GM21723 (cell line): ENCODE measurements at regions not wholly inside any gene's neighbourhood (a gene's known extent, or its start where the extent isn't known, plus 50 kb on each side); places are given as distances from the start of the nearest gene placed in this dataset.
"Not testable (repeated sequence)": the region's sequence is repeated elsewhere in the genome, so short reads cannot be mapped to it uniquely, and the experiment has no call there.

Experiments
- ATAC-seq: cut with Tn5 transposase; IDR thresholded peaks from one replicate; pipeline ENCODE4 v1.9.1; 2021; ENCODE audit warnings: mild to moderate bottlenecking, moderate library complexity; ENCODE audit not compliant: unreplicated experiment

DNA sequence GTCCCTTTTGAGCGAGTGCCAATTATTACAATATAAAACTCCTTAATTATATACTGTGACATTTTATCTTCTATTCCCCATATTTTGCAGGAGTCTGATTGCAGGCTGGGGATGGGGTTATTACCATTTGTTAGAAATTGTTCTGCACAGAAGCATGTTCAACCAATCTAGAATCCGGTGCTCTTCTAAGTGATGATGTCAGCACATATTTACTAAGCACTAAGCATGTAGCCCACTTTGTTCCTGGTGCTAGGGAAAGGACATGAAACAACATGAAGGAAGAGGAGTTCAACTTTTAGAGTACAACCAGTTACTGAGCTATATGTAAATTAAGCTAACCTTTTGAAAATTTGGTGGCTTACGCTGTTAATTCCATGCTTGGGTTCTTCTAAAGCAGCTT, 52.8 kb upstream of the IL1RAPL2 start:
- no peak for ATAC-seq

- ATAC-seq, result no peak
Observed at GRCh38 chrX:104510801-104511200, 55.2 kb upstream of the IL1RAPL2 start.

DNA sequence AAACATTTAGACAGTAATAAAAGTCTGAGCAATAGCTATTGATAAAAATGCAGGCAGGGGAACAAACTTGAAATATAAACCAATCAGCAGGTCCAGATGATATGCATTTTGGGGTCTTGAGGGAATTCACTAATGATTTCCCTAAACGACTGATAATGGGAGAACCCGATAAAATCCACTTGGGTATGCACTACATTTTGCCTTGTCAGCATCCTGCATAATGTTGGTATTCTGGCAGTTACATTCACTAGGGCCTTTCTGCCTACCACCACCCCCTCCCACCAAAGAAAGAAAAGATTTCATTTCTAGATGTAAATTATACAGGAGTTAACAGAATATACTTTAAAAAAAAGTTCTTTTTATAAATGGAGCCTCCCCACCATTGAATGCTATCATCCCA, 63.5 kb upstream of the IL1RAPL2 start:
- ATAC-seq, result no peak

GRCh38 chrX:104488811-104489210, 77.2 kb upstream of the IL1RAPL2 start:
- ATAC-seq, result no peak

GRCh38 chrX:104486691-104487090, 79.3 kb upstream of the IL1RAPL2 start:
- ATAC-seq, result no peak

GRCh38 chrX:104482757-104483156, 83.2 kb upstream of the IL1RAPL2 start:
- ATAC-seq, result no peak

DNA sequence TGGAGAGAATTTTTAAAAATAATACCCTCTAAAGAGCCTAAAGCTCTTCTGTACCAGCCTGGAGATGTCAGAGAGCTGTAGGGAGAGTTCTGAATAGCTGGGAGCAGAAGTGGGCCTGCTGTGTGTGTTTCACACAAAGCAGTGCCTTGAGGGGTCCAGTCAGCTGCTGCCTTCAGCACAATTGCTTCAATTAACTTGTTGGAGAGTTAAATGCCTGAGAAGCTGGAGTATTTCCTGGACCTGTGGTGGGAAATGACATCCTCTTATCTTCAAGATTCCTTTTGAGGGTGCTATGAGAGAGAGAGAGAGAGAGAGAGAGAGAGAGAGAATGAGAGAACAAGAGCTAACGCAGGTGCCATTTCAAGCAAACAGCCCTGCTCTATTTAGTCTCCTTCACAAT, 96.2 kb upstream of the IL1RAPL2 start:
- ATAC-seq, result no peak

DNA sequence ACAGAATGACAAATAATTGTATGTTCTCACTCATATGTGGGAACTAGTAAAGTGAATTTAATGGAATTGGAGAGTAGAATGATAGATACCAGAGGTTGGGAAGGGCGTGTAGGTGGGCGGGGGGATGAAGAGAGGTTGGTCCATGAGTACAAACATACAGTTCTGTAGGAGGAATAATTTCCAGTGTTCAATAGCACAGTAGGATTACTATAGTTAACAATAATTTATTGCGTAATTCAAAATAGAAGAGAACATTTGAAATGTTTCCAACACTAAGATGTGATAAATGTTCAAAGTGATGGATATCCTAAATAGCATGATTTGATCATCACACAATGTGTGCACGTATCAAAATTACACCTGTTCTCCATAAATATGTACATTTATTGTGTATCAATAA, 106.2 kb upstream of the IL1RAPL2 start:
- ATAC-seq, result no peak

DNA sequence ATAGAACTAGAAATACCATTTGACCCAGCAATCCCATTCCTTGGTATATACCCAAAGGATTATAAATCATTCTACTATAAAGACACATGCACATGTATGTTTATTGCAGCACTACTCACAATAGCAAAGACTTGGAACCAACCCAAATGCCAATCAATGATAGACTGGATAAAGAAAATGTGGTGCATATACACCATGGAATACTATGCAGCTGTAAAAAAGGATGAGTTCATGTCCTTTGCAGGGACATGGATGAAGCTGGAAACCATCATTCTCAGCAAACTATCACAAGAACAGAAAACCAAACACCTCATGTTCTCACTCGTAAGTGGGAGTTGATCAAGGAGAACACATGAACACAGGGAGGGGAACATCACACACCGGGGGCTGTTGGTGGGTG, 108.9 kb upstream of the IL1RAPL2 start:
- not testable (repeated sequence) for ATAC-seq

GRCh38 chrX:104450316-104450715, 115.7 kb upstream of the IL1RAPL2 start:
- ATAC-seq, result no peak

DNA sequence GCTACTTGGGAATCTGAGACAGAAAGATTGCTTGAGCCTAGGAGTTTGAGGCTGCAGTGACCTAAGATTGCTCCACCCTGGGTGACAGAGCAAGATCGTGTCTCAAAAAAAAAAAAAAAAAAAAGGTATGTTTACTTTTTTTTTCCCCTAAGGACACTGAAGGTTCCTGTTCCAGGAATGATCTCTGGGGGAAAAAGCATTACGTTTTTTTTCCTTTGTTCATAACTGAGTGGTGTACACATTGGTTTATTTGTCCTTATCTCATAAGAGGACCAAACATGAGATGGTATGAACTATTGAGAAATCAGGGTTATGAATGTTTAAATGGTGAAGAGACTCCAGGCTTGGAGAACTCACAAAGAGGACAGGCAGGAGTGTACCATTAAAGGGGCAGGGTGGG, 120.4 kb upstream of the IL1RAPL2 start:
- ATAC-seq, result no peak

DNA sequence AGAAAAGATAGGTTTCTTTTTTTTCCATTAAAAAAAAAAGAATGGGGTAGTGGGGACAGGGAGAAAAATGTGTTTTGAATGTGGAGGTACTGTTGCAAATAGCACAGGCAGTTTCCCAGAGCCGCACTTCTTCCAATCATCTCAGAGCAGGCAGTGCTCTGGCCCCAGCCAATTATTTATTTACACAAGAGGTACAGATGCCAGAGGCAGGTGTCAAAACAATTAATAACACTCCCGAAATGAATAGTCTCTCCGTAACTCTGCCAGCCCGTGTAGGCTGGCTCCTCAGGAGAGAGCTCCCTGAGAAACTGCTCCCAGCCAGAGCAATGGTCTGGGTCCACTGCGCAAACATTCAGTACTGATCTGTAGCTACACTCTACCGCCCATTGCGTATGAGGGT, 130.8 kb upstream of the IL1RAPL2 start:
- no peak for ATAC-seq

DNA sequence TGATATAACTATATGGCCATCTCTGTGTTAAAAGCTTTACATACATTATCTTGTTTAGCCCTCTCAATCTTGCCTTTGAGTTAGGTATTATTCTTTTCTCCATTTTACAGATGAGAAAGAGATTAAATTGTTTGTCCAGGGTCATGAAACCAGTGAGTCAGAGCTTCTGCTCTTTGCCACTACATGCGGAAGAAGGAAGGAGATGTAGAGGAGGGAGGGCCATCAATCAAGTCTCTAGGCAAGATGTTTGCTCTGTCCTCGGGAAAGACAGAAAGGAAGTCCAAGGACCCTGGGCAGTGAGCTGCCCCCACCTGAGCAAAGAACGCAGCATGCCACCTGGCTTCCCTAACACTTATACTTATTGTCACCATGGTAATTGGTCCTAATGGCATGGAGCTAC, 133.7 kb upstream of the IL1RAPL2 start:
- ATAC-seq, result no peak

DNA sequence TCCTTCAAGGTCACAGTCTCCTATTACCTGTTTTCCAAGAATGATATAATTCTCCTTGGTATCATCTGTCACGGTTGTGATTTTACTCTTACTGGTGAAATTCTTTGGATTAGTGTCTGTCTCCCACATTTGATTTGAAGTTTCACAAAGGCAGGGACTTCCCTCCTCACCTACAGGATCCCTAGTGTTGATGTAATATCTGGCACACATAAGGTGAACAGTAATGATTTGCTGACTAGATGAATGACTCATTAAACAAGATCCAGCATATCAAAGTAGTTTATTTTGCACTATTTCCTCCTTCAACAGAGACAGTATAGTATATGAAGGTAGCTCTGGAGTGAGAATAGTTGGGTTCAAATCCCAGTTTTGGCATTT, 135.3 kb upstream of the IL1RAPL2 start:
- ATAC-seq, result no peak

DNA sequence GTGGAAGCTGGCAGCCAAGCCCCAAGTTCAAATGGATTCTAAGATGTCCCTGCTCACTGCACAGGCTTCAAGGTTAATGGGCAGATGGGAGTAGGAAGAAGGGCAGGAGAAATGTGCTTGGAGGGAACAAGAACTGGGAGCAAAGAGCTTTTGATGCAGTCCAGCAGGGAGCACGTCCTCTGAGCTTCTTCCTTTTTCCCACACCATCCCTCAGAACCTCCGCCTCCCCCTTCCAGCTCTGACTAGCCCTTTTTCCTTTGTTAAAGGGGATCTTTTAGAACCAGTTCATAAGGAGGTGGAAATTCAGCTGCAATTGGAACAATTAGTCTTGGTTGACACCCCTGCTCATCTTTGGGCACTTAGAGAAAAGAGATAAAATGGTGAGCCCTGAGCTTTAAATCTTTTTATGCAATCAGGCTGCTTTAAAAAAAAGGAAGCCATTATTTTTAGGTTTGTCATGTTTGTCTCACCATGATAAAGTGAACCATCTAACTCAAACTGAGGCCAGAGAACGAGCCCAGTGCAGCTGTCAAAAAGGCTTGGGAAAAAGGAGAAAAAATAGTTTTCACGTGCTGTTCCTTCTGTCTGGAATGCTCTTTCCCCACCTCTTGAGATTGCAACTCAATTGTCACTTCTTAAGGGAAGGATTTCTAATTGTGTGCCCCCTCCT, 135.8 kb upstream of the IL1RAPL2 start:
- ATAC-seq, result no peak

GRCh38 chrX:104428231-104428630, 137.8 kb upstream of the IL1RAPL2 start:
- ATAC-seq, result no peak

DNA sequence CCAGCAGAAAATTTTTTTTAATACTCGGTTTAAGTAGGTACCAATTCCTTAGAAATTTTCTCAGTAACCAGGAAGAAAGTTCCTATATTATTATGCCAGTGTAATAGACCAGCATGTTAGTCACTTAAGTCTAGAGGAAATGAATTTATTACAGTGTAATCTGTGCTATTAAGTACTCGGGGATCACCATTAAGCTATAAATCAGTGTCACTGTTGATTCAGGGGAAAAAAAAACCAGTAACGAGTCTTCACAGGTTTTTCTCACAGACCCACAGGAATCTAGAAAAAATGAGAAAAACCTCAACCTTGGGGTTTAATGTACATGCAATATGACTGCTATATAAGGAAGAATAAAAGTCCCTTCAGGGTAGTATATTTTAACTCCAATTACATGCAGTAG, 138.3 kb upstream of the IL1RAPL2 start:
- ATAC-seq, result no peak

GRCh38 chrX:104427073-104427472, 138.9 kb upstream of the IL1RAPL2 start:
- ATAC-seq, result no peak

DNA sequence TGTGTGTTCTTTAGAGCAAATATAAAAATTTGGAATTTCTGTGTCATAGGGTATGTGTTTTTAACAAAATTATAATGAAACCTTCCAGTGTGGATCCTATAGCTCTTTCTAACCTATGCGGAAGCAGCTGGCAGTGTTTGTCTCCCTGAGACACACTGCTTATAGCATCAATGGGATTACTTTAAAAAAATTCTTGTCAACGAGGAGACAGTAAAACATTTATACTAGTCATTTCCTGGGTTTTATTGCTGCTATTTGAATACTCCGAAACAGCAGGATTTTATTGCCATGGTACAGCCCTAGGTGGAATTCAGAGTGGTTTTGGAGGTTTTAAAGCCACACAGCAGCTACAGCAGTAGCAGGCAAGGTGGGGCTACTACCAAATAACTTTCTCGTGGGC, 145.1 kb upstream of the IL1RAPL2 start:
- ATAC-seq, result no peak

DNA sequence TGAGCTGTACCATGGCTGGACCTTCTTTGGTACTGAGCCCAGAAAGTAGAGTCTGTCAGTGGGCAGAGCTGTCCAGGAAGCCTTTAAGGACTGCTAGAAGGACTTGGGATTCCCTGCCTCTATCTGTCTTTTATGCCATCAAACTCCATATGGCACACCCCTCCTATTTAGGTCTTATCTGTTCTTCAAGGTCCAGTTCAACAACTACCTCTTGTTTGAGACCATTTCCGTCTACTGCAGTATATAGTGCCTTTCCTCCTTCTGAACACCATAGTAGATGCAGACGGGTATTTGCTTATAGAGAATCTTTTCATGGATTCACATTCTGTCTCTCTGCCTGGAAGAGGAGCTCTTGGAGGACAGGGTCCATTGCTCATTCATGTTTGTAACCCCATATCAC, 146.1 kb upstream of the IL1RAPL2 start:
- ATAC-seq, result no peak

- ATAC-seq, result no peak
Observed at GRCh38 chrX:104419211-104419610, 146.8 kb upstream of the IL1RAPL2 start.

DNA sequence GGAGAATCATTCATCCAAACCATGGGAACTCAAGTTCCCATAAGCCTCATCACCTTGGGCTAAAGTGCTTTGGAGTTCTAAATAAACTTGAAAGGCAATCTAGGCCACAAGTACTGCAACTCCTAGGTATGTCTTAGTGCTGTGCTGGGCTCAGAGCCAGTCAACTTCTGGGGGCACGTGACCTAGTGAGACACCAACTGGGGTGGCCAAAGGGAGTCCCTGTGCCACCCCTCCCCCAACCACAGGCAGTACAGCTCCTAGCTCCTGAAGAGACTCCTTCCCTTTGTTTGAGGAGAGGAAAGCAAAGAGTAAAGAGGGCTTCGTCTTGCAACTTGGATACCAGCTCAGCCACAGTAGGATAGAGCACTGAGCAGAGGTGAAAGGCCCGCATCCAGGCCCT, 154.2 kb upstream of the IL1RAPL2 start:
- ATAC-seq, result no peak

DNA sequence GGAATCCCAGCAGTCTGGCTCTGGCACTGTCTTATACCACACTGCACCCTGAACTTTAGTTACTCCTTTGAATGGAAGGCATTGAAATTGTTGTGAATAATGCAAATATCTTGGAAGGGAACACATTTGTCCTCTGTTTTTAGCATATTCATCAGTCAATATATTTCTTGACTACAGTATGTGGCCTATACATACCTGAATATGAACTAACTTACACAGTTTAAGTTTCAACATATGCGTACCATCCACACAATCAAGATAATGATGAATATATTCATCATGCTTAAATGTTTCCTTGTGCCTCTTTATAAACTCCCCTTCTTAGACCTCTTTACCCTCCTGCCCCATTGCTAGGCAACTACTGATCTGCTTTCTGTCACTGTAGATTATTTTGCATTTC, 145.7 kb upstream of the ESX1 start:
- ATAC-seq, result no peak

GRCh38 chrX:104392350-104392749, 137.6 kb upstream of the ESX1 start:
- ATAC-seq, result no peak
